IMR-90 (cell line): ENCODE measurements at regions not wholly inside any gene's neighbourhood (a gene's known extent, or its start where the extent isn't known, plus 50 kb on each side); places are given as distances from the start of the nearest gene placed in this dataset.

ENCODE experiments used
- ATAC-seq: fragments of 200-7000 bp; cut with Tn5 transposase; 2 replicates; pipeline ENCODE4 v1.9.1; 2020; ENCODE audit warnings: low read depth, mild to moderate bottlenecking, moderate library complexity
- BruUV-seq: library from RNA; stranded (reverse); fragments of 400-500 nt; replicated peaks from 2 replicates; lab custom pipeline; 2021; lab: Mats Ljungman, UMichigan
- CTCF ChIA-PET: fragments of 300-600 bp; formaldehyde crosslinking; extraction: SDS; loops from one replicate; lab custom pipeline; 2021; ENCODE audit warnings: antibody characterized with exemption; lab: Yijun Ruan, JAX
- POLR2A ChIA-PET: fragments of 300-600 bp; sonication (Branson Sonifier 250); formaldehyde crosslinking; loops from one replicate; lab custom pipeline; 2022; ENCODE audit warnings: antibody characterized with exemption; ENCODE audit not compliant: unreplicated experiment; lab: Charles Lee
- DNase-seq: peaks from one replicate; pipeline ENCODE4 v3.0.0; 2013
- H2AFZ ChIP-seq: replicated peaks from 2 replicates; pipeline ENCODE3; 2013; ENCODE audit warnings: low read length, mild to moderate bottlenecking; ENCODE audit not compliant: poor library complexity
- H2AK5ac ChIP-seq: 2 replicates; pipeline ENCODE4 v1.6.1; 2013; ENCODE audit warnings: low read depth, low read length, inconsistent platforms
- H2AK9ac ChIP-seq: replicated peaks from 2 replicates; pipeline ENCODE3; 2013; ENCODE audit warnings: mild to moderate bottlenecking, low read depth, low read length, moderate library complexity; ENCODE audit not compliant: poor library complexity
- H2BK120ac ChIP-seq: 2 replicates; pipeline ENCODE4 v1.6.1; 2013; ENCODE audit warnings: low read depth, low read length, inconsistent platforms
- H2BK15ac ChIP-seq: 3 replicates; pipeline ENCODE4 v1.6.1; 2013; ENCODE audit warnings: low read depth, low read length, inconsistent platforms
- H2BK20ac ChIP-seq: 2 replicates; pipeline ENCODE4 v1.6.1; 2013; ENCODE audit warnings: low read depth, mild to moderate bottlenecking, inconsistent platforms, low read length, moderate library complexity
- H2BK5ac ChIP-seq: 2 replicates; pipeline ENCODE4 v1.6.1; 2013; ENCODE audit warnings: mild to moderate bottlenecking, low read depth, low read length, inconsistent platforms; ENCODE audit not compliant: poor library complexity, severe bottlenecking
- H3K14ac ChIP-seq: replicated peaks from 2 replicates; pipeline ENCODE4 v1.6.1; 2013; ENCODE audit warnings: low read depth, low read length, inconsistent platforms
- H3K18ac ChIP-seq: 2 replicates; pipeline ENCODE4 v1.6.1; 2013; ENCODE audit warnings: low read depth, low read length, control low read depth
- H3K23ac ChIP-seq: 2 replicates; pipeline ENCODE4 v1.6.1; 2013; ENCODE audit warnings: low read depth, low read length, inconsistent platforms
- H3K27ac ChIP-seq: 2 replicates; pipeline ENCODE4 v1.5.1; 2013; ENCODE audit warnings: mild to moderate bottlenecking, control low read depth, low read length; ENCODE audit not compliant: insufficient read depth
- H3K27me3 ChIP-seq: 2 replicates; pipeline ENCODE4 v1.6.1; 2013; ENCODE audit warnings: low read length; ENCODE audit not compliant: control insufficient read depth, insufficient read depth
- H3K36me3 ChIP-seq: 2 replicates; pipeline ENCODE4 v1.6.1; 2013; ENCODE audit warnings: low read length, mixed read lengths; ENCODE audit not compliant: control insufficient read depth, insufficient read depth
- H3K4ac ChIP-seq: 2 replicates; pipeline ENCODE4 v1.6.1; 2013; ENCODE audit warnings: low read depth, low read length, inconsistent platforms
- H3K4me1 ChIP-seq: 2 replicates; pipeline ENCODE4 v1.6.1; 2013; ENCODE audit warnings: low read length, mixed read lengths; ENCODE audit not compliant: control insufficient read depth, insufficient read depth
- H3K4me2 ChIP-seq: 2 replicates; pipeline ENCODE4 v1.6.1; 2013; ENCODE audit warnings: low read depth, mild to moderate bottlenecking, control low read depth, low read length, moderate library complexity
- H3K4me3 ChIP-seq: 2 replicates; pipeline ENCODE4 v1.5.1; 2013; ENCODE audit warnings: low read depth, mild to moderate bottlenecking, control low read depth, low read length, moderate library complexity; ENCODE audit not compliant: insufficient read depth
- H3K56ac ChIP-seq: 2 replicates; pipeline ENCODE4 v1.6.1; 2013; ENCODE audit warnings: low read length, inconsistent platforms; ENCODE audit not compliant: insufficient read depth; ENCODE audit errors: extremely low read depth
- H3K79me1 ChIP-seq, 2 experiments: 2 replicates each; pipeline ENCODE4 v1.6.1; 2013; ENCODE audit warnings: low read length in 2 of 2, inconsistent platforms in 1 of 2, low read depth in 1 of 2
- H3K9ac ChIP-seq: 2 replicates; pipeline ENCODE4 v1.6.1; 2013; ENCODE audit warnings: low read depth, low read length, control low read depth
- H3K9me1 ChIP-seq: 2 replicates; pipeline ENCODE4 v1.6.1; 2013; ENCODE audit warnings: low read length, inconsistent platforms; ENCODE audit not compliant: insufficient read depth
- H3K9me3 ChIP-seq: 2 replicates; pipeline ENCODE4 v1.6.1; 2013; ENCODE audit warnings: low read length; ENCODE audit not compliant: control insufficient read depth, insufficient read depth
- H4K20me1 ChIP-seq: 2 replicates; pipeline ENCODE4 v1.6.1; 2013; ENCODE audit warnings: low read length, inconsistent platforms; ENCODE audit not compliant: insufficient read depth
- H4K5ac ChIP-seq: 2 replicates; pipeline ENCODE4 v1.6.1; 2013; ENCODE audit warnings: mild to moderate bottlenecking, low read depth, low read length, control low read depth
- H4K8ac ChIP-seq, 2 experiments: 2 replicates each; pipeline ENCODE4 v1.6.1; 2013; ENCODE audit warnings: low read depth in 2 of 2, low read length in 2 of 2, control low read depth in 1 of 2, inconsistent platforms in 1 of 2
- H4K91ac ChIP-seq: 2 replicates; pipeline ENCODE4 v1.6.1; 2013; ENCODE audit warnings: low read depth, low read length, inconsistent platforms; ENCODE audit not compliant: insufficient read depth
- CEBPB ChIP-seq: IDR thresholded peaks from 2 replicates; pipeline ENCODE4 v1.6.1; 2012; ENCODE audit warnings: low read depth, low read length, improper control_type of control experiment
- FOS ChIP-seq: fragments of 150-350 bp; IDR thresholded peaks from 2 replicates; pipeline ENCODE4 v1.6.1; 2016; ENCODE audit warnings: low read depth, low read length
- MAFK ChIP-seq: IDR thresholded peaks from 2 replicates; pipeline ENCODE4 v1.6.1; 2012; ENCODE audit warnings: low read depth, low read length, improper control_type of control experiment
- MXI1 ChIP-seq: IDR thresholded peaks from 2 replicates; pipeline ENCODE4 v1.6.1; 2012; ENCODE audit warnings: low read depth, mild to moderate bottlenecking, low read length, moderate library complexity, borderline replicate concordance
- NFE2L2 ChIP-seq: fragments of 150-350 bp; IDR thresholded peaks from 2 replicates; pipeline ENCODE4 v1.6.1; 2016; ENCODE audit warnings: low read depth, mild to moderate bottlenecking, low read length
- RCOR1 ChIP-seq: IDR thresholded peaks from 2 replicates; pipeline ENCODE4 v1.6.1; 2012; ENCODE audit warnings: mild to moderate bottlenecking, low read length, improper control_type of control experiment; ENCODE audit not compliant: insufficient replicate concordance
- RFX5 ChIP-seq: IDR thresholded peaks from 2 replicates; pipeline ENCODE4 v1.8.0; 2012; ENCODE audit warnings: low read depth, mild to moderate bottlenecking, low read length, moderate library complexity
- SMC3 ChIP-seq: fragments of 150-350 bp; IDR thresholded peaks from 2 replicates; pipeline ENCODE4 v1.6.1; 2016; ENCODE audit warnings: low read depth, mild to moderate bottlenecking, antibody characterized with exemption, low read length, moderate library complexity
- WGBS, 2 experiments: methylation state at CpG; one replicate each; pipeline versions ENCODE4 v1.1.5 to v1.1.7; 2013; ENCODE audit warnings: missing lambda C conversion rate in 2 of 2; ENCODE audit not compliant: insufficient read length in 1 of 2; ENCODE audit errors: extremely low coverage in 2 of 2; 5-methylcytosine and 5-hydroxymethylcytosine counted together
- dilution Hi-C: fragments of 300-500 bp; cut with HindIII; formaldehyde crosslinking; loops from one replicate; pipeline ENCODE4 v1.14.3; 2018; ENCODE audit warnings: low sequenced_read_pairs; ENCODE audit not compliant: unreplicated experiment
- in situ Hi-C: fragments of 300-500 bp; cut with MboI; formaldehyde crosslinking; loops from 3 replicates; pipeline ENCODE4 v1.14.3; 2019; ENCODE audit warnings: low sequenced_read_pairs, inconsistent platforms, mixed read lengths
- intact Hi-C: fragments of 100-400 bp; cut with micrococcal nuclease; formaldehyde crosslinking; loops from 2 replicates; pipeline ENCODE4 v1.10.0; 2022
- TF ChIP-seq, protein P1 (sequence below): fragments of 150-350 bp; IDR thresholded peaks from 2 replicates; pipeline ENCODE4 v1.6.1; 2016; ENCODE audit warnings: low read depth, mild to moderate bottlenecking, low read length, moderate library complexity, borderline replicate concordance
- TF ChIP-seq, protein P2 (sequence below): conservative IDR thresholded peaks from 2 replicates; pipeline ENCODE4 v1.5.1; 2012; ENCODE audit warnings: mild to moderate bottlenecking, low read depth, low read length, improper control_type of control experiment

DNA sequence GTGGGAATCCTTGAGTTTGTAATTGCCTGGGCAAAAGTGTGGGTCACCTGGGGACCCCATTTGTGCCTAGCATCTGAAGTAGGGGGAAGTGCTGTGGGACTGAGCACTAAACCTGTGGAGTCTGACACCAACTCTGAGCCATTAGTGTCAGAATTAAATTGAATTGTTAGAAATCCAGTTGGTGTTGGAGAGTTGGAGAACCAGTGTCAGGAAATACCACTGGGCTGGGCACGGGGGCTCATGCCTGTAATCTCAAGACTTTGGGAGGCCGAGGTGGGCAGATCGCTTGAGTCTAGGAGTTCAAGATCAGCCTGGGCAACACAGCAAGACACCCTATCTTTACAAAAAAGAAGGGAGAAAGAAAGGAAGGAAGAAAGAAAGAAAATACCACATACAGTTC lies 67.5 kb upstream of the BRD7 start:
- Histone ChIP-seq H3K4me1 (no peaks in the 10 kb centered on the region), H3K9me1 (no peaks in the 10 kb centered on the region), H2BK20ac (no peak overlapping the region), H2BK15ac (no peak overlapping the region), H3K56ac (no peak overlapping the region), H3K4ac (no peak overlapping the region), H2BK120ac (no peak overlapping the region), H4K8ac (no peak overlapping the region), H3K4me2 (no peak overlapping the region), H2AK5ac (no peak overlapping the region), H3K27me3 (no peaks in the 10 kb centered on the region; the same call in 1 of the 2 replicates), H3K23ac (no peak overlapping the region), H3K27ac (no peak overlapping the region), H3K14ac (no peak overlapping the region), H3K79me1 (no peaks in the 10 kb centered on the region), H4K91ac (no peak overlapping the region), H2AFZ (no peak overlapping the region), H3K4me3 (no peak overlapping the region), H2AK9ac (no peak overlapping the region), H3K9ac (no peak overlapping the region), H4K20me1 (no peaks in the 10 kb centered on the region), H4K5ac (no peak overlapping the region), H3K18ac (no peak overlapping the region), H3K9me3 (no peaks in the 10 kb centered on the region), H2BK5ac (no peak overlapping the region), H3K36me3 (no peaks in the 10 kb centered on the region)
- intact Hi-C loops (no loop called here), in situ Hi-C loops (no loop called here), dilution Hi-C loops (no loop called here)
- ChIA-PET CTCF (no interaction called here), POLR2A (interaction anchor here (0.5 kb wide), 1 partner anchor 18 kb away, joined by 3 read pairs; no protein-coding TSS in a partner anchor)
- DNase-seq (no peak), ATAC-seq (no peak)
- no peak for TF ChIP-seq CEBPB
- TF ChIP-seq NFE2L2, result no peak
- no peak for TF ChIP-seq FOS
- no peak for TF ChIP-seq MXI1
- TF ChIP-seq, protein P1, sequence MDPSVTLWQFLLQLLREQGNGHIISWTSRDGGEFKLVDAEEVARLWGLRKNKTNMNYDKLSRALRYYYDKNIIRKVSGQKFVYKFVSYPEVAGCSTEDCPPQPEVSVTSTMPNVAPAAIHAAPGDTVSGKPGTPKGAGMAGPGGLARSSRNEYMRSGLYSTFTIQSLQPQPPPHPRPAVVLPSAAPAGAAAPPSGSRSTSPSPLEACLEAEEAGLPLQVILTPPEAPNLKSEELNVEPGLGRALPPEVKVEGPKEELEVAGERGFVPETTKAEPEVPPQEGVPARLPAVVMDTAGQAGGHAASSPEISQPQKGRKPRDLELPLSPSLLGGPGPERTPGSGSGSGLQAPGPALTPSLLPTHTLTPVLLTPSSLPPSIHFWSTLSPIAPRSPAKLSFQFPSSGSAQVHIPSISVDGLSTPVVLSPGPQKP, result no peak
- TF ChIP-seq, protein P2, sequence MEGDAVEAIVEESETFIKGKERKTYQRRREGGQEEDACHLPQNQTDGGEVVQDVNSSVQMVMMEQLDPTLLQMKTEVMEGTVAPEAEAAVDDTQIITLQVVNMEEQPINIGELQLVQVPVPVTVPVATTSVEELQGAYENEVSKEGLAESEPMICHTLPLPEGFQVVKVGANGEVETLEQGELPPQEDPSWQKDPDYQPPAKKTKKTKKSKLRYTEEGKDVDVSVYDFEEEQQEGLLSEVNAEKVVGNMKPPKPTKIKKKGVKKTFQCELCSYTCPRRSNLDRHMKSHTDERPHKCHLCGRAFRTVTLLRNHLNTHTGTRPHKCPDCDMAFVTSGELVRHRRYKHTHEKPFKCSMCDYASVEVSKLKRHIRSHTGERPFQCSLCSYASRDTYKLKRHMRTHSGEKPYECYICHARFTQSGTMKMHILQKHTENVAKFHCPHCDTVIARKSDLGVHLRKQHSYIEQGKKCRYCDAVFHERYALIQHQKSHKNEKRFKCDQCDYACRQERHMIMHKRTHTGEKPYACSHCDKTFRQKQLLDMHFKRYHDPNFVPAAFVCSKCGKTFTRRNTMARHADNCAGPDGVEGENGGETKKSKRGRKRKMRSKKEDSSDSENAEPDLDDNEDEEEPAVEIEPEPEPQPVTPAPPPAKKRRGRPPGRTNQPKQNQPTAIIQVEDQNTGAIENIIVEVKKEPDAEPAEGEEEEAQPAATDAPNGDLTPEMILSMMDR, result no peak
- TF ChIP-seq RCOR1, result no peak
- TF ChIP-seq SMC3, result no peak
- no peak for TF ChIP-seq RFX5
- TF ChIP-seq MAFK, result no peak
- no CpG with 5 or more reads among the region's 3 CpGs for WGBS, 2 experiments
- BruUV-seq, result no TSS peak
